GM18870 (cell line): ENCODE measurements at regions not wholly inside any gene's neighbourhood (a gene's known extent, or its start where the extent isn't known, plus 50 kb on each side); places are given as distances from the start of the nearest gene placed in this dataset.
A peak's percentile ranks its signal among the peaks of the same experiment; 100 is the strongest.
"Not testable (repeated sequence)": the region's sequence is repeated elsewhere in the genome, so short reads cannot be mapped to it uniquely, and the experiment has no call there.

Experiments used
- ATAC-seq: cut with Tn5 transposase; IDR thresholded peaks from one replicate; pipeline ENCODE4 v1.9.1; 2021; ENCODE audit warnings: moderate library complexity; ENCODE audit not compliant: unreplicated experiment

DNA sequence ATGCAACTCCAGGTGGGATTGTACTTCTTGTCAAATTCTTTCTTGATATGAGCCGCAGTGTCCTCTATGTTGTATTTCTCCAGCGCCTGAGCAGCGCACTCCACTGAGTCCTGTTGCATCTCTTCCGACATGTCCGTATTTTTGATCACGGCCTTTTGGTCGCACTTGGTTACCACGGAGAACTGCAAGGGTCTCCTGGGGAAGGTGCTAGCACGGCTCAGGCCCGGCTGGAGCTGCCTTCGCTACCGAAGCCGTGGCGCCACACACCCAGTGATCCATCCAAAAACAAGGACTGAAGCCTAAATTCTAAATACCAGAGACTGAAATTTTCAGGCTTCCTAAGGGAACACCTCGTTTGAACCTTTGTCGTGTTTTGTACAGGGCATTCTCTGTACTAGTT, 194.4 kb upstream of the SEMA3D start:
- no peak for ATAC-seq

DNA sequence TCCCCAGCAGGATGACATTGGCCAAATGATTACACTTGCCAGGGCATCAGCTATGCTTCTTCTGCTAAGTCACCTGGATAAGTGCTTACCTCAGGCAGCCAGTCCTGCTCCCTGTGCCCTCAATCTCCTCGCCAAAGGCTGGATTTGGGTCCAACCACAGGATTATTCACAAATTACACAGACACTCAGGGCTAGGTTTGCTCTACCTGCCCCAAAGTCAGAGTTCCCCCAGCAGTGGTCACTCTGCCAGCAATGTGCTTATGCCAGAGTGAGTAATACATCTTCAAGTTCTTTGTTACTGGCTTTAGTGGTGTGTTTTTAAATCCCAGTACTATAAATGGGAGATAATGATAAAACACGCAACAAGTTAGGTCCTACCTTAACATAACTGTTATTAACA, 189.7 kb upstream of the SEMA3D start:
- ATAC-seq = no peak

DNA sequence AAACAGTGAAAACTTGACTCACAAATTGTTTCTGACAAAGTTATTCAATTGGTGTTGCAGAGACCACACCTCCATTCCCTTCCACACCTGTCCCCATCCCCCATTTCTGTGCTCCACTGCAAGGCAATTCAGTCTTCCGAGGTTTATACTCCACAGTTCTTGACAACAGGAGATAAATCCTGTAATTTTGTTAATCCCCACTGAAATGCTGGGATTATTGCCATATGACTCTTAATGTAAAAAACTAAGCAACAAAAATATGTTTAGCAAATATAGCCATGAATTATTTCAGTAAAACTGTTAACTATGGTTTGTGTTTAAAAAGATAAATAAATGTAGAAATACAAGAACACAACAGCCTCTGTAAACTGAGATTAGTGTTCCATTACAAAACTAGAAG, 170.1 kb upstream of the SEMA3D start:
- no peak for ATAC-seq

DNA sequence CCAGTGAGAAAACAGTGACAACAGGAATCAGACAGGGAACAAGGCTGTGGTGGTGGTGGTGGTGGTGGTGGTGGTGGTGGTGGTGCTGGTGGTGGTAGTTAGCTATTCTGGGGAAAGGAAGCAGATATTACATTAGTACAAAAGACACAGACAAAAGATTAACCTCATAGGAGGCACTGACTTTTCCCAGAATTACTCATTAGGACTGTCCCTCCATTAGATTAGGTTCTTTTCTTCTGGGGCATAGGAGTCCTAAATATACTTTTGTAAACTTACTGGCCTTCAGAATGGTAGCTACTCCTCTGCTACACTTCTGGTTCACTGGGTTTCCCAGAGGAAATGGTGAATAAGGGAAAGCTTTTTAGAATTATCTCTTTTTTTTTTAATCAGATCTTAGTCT, 156.6 kb upstream of the SEMA3D start:
- peak; percentile 91 for ATAC-seq

GRCh38 chr7:85342781-85343180, 155.9 kb upstream of the SEMA3D start:
- no peak for ATAC-seq

GRCh38 chr7:85341973-85342372, 155.1 kb upstream of the SEMA3D start:
- ATAC-seq = no peak

- no peak for ATAC-seq
These were observed 154.3 kb upstream of the SEMA3D start for GRCh38 chr7:85341121-85341520.

GRCh38 chr7:85336086-85336485, 149.2 kb upstream of the SEMA3D start:
- no peak for ATAC-seq

- not testable (repeated sequence) for ATAC-seq
These were observed 148.3 kb upstream of the SEMA3D start for GRCh38 chr7:85335113-85335512.

GRCh38 chr7:85328456-85328998, 141.7 kb upstream of the SEMA3D start:
- ATAC-seq = no peak

DNA sequence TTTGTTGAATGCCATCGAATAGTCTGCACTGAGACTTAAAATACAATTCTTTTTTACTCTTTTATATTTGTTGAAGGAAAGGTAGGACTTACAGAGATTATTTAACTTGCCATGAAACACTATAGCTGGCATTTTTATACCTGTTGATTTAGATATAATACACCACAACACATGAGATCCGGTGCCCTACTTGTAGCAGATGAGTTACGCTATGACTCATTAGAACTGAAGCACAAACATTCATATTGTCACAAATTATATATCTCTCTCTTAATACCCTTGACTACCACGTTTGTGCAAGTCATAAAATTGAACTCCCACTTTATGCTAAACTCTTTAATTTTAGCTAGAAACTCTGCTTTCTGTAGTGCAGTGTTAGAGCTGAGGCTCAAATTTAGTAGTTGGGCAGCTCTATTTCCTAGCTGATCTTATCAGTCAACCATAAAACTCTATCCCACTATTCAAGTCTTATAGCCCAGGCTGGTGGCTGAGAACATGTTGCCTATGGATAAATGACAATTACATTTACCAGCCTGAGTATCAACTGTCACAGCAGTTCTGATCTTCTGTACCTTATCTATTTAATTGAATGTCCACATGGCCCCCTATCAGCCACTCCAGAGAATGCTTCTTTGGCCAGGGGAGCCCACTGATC, 137.4 kb upstream of the SEMA3D start:
- ATAC-seq = no peak

DNA sequence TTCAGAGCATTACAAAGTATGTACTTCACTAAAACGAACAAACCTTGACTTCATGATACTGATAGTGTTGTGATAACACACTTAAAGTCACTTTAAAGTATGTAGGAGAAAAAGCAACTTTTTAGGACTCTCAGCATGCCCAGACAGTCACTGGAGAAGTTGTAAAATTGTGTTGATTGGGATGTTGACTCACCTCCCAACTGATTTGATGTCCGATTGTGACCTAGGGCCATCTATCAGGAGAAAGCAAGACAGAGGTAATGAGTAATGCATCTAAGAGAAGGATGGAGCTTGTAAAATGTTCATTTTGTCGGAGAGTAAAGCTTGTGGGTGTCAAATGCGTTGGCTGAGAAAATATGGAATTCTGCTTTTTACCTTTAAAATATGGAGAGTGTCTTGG, 135.4 kb upstream of the SEMA3D start:
- no peak for ATAC-seq

DNA sequence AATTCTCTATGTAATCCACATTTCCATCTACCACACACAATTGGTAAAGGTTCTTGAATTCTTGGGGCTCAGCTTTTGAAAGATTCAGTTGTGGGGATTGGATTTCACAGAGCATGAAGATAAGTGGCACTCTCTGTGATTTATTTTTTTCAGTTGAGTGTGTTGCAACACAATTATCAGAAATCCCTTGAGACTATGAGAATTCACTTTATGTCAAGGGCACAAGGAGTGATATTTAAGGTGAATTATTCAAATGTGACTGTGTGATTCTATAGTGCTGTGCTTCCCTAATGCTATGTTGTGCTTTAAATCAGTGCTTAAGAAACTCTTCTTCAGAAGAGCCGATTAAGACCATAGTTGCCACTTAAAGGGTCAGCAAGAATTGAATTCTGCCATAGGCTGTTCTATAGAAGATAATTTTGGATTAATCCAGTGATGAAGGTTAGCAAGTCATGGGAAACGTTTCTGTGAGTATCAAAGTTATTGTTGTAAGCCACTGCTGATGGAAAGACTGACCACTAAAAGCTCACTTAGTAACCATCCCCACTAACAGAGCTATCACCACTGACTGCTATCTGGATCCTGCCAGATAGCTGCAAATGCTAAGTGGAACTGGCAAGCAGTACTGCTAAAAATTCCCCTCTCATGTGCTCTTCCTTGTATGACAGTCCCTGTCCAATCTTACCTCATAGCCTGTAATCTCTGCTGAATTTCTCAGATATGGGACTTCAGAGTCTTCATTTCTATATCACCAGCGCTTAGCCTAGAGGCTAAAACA, 134.0 kb upstream of the SEMA3D start:
- ATAC-seq = no peak

GRCh38 chr7:85316489-85316888, 129.6 kb upstream of the SEMA3D start:
- no peak for ATAC-seq

- no peak for ATAC-seq
These were observed 123.4 kb upstream of the SEMA3D start for GRCh38 chr7:85310301-85310700.

- ATAC-seq = no peak
These were observed 119.3 kb upstream of the SEMA3D start for GRCh38 chr7:85306115-85306514.

DNA sequence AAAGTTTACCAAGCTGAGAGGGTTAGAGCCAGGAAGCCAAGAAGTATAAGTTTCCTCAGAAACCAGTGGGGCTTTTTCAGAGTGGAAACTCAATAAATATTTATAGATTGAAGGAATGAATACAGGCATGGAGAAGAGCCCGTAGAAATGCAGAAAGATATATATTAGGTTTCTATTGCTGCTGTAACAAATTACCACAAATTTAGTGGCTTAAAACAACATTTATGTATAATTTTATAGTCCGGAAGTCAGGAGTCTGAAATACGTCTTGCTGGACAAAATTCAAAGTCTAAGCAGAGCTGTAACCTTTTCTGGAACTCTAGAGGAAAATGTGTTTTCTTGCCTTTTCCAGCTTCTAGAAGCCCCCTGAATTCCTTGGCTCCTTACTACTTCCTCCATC, 107.3 kb upstream of the SEMA3D start:
- no peak for ATAC-seq

DNA sequence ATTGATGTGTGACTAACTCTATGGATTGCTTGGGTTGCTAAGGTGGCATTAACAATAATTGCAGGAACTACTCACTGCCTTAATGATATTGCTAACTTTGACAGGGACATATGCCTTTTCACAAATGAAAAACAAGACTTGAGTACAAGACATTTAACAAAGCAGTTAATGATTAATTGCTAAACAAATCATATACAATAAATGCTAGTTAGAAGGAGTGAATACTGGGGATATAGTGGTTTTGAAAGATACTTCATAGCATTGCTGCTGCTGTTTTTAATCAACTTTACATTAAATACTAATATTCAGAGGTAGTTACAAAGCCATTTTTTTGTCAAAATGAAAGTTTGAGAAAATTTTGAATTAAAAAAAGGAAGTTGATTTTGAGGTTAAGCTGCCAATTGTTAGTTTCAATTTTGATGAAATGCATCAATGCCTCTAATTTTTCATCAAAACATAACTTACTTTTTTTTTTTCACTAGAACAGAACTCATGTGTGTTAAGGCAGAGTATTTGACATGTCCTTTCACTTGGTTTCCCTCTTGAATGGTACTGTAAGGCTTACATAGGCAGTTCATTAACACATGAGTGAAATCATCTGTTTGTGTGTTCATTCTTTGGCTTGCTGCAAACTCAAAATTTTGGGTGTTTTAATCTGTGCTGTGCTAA, 106.2 kb upstream of the SEMA3D start:
- peak; percentile 66 for ATAC-seq

GRCh38 chr7:85290269-85290668, 103.4 kb upstream of the SEMA3D start:
- peak; percentile 40 for ATAC-seq

GRCh38 chr7:85289279-85289678, 102.4 kb upstream of the SEMA3D start:
- no peak for ATAC-seq

GRCh38 chr7:85287106-85287825, 100.4 kb upstream of the SEMA3D start:
- ATAC-seq = no peak
